Right ventricle myocardium superior (tissue), 1 donor: ENCODE measurements at regions not wholly inside any gene's neighbourhood (a gene's known extent, or its start where the extent isn't known, plus 50 kb on each side); places are given as distances from the start of the nearest gene placed in this dataset.
A peak's percentile ranks its signal among the peaks of the same experiment; 100 is the strongest.
"Not testable (repeated sequence)": the region's sequence is repeated elsewhere in the genome, so short reads cannot be mapped to it uniquely, and the experiment has no call there.

Experiments
- ATAC-seq: fragments of 200-7000 bp; cut with Tn5 transposase; one replicate; pipeline ENCODE4 v1.9.1; 2020; ENCODE audit warnings: mild to moderate bottlenecking; ENCODE audit not compliant: poor library complexity
- DNase-seq: peaks from one replicate; pipeline ENCODE4 v3.0.0-alpha.2; 2020
- intact Hi-C: fragments of 100-400 bp; cut with DNase I; formaldehyde crosslinking; loops from one replicate; pipeline ENCODE4 v1.11.2; 2022
- donor health status: DM: no; HTN: yes; CAD: no; lungs with severe emphysema.

DNA sequence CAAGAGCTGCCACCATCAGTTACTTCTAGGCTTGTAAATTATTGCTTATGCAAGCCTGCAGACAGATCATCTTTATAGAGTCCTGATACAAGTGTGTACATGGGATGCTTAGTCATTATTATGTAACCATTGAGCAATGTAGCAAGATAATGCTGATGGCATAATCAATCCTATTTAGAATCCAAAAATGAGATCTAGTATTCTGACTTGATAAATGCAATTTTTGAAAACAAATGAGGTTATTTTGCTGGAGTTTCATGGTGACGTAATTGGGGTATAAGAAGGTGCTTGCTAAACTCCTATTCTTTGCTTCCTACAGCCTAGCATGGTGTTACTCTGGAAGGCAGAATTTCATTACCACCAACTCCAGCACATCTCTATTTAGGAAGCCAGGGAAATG, 801.7 kb upstream of the PRMT6 start:
- no peak for ATAC-seq
- DNase-seq, result no peak
- intact Hi-C loops, result no loop called here

DNA sequence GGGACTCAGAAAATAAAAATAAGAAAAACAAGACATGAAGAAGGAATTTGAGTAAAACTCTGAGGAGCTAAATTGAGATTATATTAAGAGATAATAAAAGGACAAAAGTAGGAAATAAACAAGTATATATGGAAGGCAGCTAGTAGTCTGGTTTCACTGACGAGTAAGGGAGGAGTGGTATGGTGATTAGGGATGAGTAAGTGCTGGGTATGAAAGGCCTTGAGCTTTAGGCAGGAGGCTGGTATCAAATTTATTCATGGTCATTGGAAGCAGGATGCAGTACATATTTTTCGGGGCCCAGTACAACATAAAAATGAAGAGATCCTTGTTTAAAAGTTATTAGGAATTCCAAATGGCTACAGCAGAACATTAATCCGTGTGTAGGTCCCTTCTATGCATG, 789.7 kb upstream of the PRMT6 start:
- DNase-seq (no peak), ATAC-seq (no peak)
- intact Hi-C loops, result no loop called here

DNA sequence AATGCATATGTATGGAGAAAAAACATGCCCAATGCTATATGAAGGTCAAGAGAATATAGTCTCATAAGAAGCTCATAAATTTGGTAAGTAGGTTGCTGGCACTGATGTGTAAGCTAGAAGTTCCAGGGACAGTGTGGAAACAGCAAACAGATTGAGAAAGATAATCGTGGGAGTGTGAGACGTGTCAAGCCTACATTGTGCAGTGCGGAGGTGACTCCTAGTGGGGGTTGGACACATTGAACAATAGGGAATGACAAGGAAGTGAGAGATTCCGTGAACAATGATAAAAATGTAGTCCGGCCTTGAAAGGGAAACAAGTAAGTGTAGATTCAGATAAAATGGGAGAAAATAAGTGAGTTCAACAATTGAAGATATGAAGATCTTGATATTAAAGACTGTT, 788.4 kb upstream of the PRMT6 start:
- DNase-seq (no peak), ATAC-seq (no peak)
- intact Hi-C loops, result no loop called here

DNA sequence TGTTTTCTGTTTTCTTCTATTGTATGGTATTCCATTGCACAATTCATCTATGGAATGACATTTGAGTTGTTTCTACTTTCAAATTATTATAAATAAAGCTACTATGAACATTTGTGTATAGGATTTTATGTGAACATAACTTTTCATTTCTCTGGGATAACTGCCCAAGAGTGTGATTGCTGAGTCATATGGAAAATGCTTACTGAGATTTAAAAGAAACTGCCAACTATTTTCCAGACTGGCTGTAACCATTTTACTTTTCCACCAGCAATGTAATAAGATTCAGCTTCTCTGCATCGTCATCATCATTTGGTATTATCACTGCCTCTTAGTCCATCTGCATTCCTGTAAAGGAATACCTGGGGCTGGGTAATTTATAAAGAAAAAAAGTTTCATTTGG, 779.6 kb upstream of the PRMT6 start:
- ATAC-seq (no peak), DNase-seq (no peak)
- intact Hi-C loops, result no loop called here

DNA sequence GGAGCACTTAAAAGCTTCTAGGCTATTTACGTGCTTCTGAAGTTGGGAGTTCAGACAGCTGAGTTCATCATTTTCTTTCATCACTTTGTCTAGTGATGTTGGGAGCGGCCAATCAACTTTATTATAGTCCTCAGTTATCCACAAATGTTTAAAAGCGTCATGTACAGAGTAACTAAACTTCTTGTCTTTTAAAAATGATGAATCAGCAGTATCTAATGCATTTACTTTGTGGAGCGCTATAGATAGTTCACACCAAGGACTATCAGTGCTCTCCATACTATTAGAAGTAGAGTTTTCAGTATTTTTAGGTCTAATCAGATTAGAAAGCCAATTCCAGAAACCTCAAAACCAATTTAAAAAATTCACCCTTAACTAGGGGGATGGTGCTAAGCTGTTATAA, 778.7 kb upstream of the PRMT6 start:
- intact Hi-C loops, result no loop called here
- DNase-seq (no peak), ATAC-seq (no peak)

DNA sequence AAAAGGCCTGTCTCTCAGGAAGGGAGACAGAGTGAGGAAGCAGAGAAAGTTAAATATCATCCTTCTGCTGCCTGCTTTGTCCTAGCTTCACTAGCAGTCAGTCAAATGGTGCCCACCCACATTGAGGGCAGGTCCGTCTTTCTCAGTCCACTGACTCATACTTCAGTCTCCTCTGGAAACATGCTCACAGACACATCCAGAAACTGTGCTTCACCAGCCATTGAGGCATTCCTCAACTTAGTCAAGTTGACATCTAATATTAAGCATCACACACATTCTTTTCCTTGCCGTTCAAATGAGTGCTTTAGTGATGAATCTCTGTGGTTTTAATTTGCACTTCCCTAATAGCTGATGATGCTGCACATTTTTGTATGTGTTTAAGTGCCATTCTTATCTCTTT, 777.8 kb upstream of the PRMT6 start:
- no peak for DNase-seq
- intact Hi-C loops, result no loop called here
- no peak for ATAC-seq

DNA sequence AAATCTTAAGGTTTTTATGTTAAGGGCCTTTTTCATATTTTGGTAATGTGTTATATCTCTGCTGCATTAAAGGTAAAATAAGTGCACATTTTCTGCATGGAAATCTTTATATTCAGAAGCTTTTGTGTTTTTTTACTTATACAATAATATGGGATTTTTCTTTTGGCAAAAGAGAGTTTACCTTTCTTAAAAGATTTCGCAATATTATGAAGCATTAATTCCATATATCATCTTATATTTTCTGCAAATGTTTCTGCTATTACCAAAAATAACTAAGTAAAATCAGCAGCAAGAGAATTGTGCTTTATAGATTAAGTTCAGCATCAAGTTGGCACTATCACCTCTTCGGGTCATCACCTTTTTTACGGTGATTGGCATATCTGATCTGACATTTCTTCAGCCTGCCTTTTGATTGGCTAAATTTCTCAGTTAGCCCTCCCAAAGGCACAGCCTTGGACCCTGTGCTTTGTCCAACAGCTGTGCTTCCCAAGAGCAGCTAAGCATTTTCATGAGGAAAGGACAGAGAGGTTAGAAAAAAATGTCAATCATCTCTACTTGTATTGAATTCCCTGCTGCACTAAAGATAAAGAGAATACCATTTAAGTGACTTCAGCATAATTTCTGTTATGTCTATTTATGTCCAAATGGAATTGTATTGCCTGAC, 767.1 kb upstream of the PRMT6 start:
- intact Hi-C loops, result no loop called here
- DNase-seq (no peak), ATAC-seq (no peak)

DNA sequence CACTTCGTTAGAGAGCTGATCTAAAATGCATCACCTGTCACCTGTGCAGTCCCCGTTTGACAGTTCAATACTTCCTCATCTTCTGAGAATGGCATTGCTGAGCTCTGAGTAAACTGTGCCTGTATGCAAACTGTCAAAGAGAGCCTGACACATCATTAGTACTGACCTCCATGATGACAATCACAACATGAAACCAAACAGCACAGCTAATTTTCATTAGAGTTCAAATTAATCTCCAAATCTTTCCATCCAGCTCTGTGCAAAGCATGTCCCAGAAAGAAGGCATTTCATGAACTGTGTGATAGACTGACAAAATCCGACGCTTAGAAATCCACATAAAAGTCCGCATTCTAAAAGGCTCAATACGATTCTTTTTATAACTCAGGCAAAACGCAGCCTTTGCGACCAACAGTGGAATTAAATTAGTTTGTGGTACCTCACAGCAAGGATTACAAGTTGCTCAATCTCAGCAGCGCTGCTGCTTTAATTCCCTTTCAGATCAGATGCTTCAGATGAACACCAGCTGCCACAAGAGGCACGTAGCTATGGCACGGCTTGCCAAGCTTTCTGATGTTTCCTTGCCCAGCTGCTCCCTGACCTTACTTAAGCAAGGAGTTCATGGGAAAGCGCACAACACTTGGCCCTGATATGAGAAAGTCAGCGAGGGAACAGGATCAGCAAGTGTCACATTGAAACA, 765.5 kb upstream of the PRMT6 start:
- DNase-seq (peak; percentile 33), ATAC-seq (no peak)
- intact Hi-C loops, result no loop called here

DNA sequence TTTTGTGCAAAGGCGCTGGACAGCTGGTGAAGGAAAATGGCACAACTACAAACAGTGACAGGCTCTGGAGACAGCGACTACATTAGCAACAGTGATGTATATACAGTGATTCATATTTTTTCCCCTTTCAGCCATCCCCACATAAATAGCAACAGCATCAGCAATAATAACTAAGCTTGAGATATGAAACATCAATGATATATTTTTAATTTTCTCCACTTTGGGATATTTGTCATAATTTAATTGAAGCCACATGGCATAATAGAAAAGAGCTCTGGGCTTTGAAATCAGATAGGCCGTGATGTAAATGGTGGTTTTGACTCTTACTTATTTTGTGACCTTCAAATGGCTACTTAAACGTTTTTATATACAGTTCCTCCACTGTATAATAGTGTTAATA, 764.3 kb upstream of the PRMT6 start:
- ATAC-seq (no peak), DNase-seq (no peak)
- intact Hi-C loops, result no loop called here

DNA sequence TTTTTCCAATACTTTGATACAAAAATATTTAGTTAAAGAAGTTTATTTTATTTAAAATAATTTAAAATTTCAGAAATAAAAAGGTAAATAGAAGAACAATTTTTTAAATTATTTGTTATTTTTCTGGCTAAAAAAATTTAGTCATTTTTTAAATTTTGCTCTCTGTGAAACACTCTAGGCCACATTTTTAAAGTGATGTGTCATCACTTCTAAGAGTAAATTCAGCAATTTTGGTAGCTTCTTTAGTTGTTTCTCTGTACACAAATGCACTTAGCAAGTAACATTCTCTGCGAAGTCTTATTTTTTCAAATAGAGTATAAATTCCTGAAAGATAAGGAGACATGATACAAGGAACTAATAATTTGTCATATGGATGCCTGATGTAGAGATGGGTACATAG, 760.0 kb upstream of the PRMT6 start:
- DNase-seq (no peak), ATAC-seq (no peak)
- intact Hi-C loops, result no loop called here

DNA sequence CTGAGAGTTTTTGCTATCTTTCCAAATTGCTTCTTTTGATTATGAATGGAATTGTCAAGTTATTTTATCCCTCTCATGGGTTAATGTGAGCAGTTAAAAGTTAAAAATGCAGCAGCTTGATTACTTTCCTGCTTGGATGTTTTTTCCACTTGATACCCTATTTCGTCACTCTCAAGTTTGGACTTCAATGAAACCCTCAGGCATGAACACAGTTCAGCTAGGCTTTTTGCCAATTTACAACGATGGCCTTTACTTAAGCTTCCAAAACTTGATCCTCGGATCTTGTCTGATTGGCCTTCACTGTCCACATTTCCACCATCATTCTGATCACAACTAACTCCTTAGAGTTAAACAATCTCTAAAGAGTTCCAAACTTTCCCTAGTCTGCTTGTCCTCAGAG, 752.4 kb upstream of the PRMT6 start:
- no peak for ATAC-seq
- intact Hi-C loops, result no loop called here

DNA sequence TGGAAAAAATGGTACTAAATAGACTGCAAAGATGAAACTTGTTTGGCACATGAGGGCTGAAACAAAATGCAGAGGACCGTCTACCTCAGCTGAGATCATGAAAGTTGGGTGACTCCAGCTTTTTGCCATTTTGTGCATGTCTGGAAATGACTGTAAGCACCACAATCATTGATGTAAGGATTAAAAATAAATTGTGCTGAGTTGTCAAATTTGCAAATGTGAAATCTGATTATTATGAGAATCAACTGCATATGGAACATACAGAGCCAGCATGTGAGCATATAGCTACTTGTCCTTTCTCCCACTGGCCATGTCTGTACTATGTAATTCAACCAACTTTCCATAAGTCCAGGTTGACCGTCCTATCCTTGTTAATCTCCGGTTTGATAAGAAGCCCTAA, 736.9 kb upstream of the PRMT6 start:
- intact Hi-C loops, result no loop called here
- ATAC-seq, result no peak
- DNase-seq, result no peak

More for the DNA sequence above, 752.4 kb upstream of the PRMT6 start:
- no peak for DNase-seq

DNA sequence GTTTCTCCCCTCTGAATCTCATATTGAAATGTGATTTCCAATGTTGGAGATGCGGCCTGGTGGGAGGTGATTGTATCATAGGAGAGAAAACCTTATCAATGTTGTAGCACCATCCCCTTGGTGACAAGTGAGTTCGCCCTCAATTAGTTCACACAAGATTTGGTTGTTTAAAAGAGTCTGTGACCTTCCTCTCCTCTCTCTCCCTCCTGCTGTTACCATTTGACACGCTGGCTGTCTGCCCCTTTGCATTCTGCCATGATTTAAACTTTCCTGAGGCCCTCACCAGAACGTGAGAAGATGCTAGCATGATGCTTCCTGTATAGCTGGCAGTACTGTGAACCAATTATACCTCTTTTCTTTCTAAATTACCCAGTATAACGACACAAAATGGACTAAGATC, 730.9 kb upstream of the PRMT6 start:
- no peak for DNase-seq
- intact Hi-C loops, result no loop called here
- ATAC-seq, result no peak

DNA sequence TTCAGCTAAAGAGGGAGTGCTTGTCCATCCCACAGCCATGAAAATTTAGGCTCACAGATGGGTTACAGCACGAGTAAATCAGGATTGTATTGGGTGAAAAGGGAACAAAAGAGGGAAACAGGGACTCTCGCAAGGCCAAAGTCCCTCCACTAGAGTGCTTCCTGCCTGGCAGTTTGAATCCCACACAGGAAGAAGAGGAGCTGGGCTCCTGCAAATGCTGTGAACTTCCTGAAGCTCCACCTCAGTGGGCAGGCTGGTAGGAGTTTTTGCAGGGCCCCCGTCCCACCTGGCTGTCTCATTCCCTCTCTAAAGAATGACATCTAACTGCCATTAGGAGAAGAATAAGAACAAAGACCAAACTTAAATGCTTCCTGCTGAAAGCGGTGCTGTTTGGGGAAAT, 712.0 kb upstream of the PRMT6 start:
- ATAC-seq (no peak), DNase-seq (no peak)
- intact Hi-C loops, result no loop called here

DNA sequence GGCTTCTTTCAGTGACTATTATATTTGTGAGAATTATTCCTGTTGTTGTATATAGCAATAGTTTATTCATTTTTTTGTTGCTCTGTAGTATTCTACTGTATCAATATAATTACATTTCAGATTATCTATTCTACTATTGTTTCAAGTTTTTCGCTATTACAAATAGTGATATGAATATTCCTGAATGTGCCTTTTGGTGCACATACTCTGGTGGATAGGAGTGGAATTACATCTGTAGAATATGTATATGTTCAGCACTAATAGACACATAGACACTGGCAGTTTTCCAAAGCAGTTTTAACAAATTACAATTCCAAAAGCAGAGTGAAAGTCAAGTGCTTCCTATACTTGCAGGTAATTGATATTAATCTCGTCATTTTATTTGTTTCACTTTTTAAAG, 696.2 kb upstream of the PRMT6 start:
- ATAC-seq, result no peak
- DNase-seq, result no peak
- intact Hi-C loops, result no loop called here

DNA sequence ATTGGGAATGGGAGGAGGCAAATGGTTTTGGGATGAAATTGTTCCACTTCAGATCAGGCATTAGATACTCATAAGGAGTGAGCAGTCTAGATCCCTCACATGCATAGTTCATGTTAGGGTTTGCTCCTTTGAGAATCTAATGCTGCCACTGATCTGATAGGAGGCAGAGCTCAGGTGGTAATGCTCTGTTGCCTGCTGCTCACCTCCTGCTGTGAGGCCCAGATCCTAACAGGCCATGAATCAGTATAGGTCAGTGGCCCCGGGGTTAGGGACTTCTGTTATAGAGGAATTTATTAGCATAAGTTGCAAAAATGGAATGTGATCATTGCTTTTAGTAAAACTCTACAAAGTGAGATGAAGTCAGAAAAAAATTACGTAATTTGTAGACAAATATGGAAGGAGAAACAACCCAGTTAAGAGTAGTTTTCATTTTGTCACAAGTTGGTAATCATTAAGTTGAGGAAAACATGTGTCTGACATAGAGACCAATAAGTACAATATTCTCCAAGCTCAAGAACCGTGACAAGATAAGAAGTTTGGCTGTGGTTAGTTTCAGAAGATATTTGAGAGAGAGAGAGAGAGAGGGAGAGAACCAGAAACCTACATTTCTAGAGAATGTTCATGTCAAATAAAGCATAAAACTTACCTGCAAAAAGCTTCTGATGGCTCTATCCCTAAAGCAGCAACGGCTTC, 689.7 kb upstream of the PRMT6 start:
- intact Hi-C loops, result no loop called here
- no peak for DNase-seq
- no peak for ATAC-seq

DNA sequence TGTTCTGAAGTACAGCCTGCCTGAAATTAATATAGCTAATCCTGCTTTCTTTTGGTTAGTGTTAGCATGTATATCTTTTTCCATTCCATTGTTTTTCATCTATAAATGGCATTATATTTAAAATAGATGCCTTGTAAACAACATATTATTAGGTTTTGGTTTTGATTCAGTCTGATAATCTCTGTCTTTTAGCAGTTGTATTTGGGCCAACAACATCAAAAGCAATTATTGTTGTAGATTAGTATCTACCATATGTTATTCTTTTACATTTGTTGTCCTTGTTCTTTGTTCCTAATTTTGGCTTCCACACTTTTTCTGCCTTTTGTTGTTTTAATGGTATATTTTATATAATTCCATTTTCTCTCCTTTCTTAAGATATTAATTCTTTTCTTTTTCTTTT, 678.2 kb upstream of the PRMT6 start:
- DNase-seq (no peak), ATAC-seq (no peak)
- intact Hi-C loops, result no loop called here

DNA sequence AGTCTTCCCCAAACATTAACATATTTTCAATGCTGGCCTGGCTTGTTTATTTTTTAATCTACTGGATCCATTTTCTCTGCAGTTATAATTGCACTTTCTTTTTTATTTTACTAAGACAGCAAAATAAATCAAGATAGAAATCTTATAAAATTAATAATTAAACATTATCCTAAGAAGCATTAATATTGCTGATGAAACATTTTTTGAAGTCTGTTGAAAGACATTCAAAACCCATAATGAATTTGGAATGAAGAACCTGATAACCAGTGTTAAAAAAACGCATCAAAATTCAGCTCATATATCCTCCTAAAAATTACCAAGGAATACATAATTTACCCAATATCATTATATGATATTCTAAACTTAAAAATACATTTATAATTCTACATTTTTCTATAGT, 675.7 kb upstream of the PRMT6 start:
- intact Hi-C loops, result no loop called here
- ATAC-seq (no peak), DNase-seq (no peak)

DNA sequence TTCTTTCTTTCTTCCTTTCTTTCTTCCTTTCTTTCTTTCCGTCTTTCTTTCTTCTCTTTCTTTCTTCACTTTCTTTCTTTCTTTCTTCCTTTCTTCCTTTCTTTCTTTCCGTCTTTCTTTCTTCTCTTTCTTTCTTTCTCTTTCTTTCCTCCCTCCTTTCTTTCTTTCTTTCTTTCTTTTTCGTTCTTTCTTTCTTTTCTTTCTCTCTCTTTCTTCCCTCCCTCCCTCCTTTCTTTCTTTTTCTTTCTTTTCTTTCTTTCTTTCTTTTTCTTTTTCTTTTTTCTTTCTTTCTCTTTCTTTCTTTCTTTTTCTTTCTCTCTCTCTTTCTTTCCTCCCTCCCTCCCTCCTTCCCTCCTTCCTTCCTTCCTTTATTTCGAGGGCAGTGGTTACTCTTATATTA, 667.3 kb upstream of the PRMT6 start:
- intact Hi-C loops, DNase-seq, ATAC-seq: not testable (repeated sequence)

DNA sequence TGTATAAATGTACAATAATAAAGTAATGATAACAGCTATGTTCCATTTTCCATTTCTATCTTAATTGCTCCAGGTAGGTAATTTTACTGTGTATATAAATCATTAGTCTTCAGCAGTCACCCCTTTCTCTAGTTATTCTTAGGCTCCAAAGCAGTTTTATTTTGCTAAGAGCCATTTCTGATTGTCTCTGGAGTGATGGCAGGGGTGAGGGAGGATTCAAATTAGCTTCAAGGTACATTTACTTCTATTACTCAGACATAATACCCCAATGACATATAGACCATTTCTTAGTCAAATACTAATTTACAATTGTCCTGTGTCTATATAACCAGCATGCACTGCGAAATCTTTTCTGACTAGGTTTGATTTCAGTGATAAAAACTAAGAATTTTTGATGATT, 663.4 kb upstream of the PRMT6 start:
- DNase-seq (no peak), ATAC-seq (no peak)
- intact Hi-C loops, result no loop called here
